Panc1 (cell line): ENCODE measurements at regions not wholly inside any gene's neighbourhood (a gene's known extent, or its start where the extent isn't known, plus 50 kb on each side); places are given as distances from the start of the nearest gene placed in this dataset.

Source experiments
- CTCF ChIP-seq: fragments of 450-650 bp; IDR thresholded peaks from 2 replicates; pipeline ENCODE4 v1.5.1; 2017; ENCODE audit warnings: mild to moderate bottlenecking
- POLR2AphosphoS5 ChIP-seq: IDR thresholded peaks from 2 replicates; pipeline ENCODE4 v1.6.1; 2012; ENCODE audit warnings: mild to moderate bottlenecking, low read depth, low read length, moderate library complexity
- REST ChIP-seq, 2 experiments: IDR thresholded peaks; 2 replicates each; pipeline ENCODE4 v1.6.1; 2011 to 2012; ENCODE audit warnings: low read depth in 2 of 2, control low read depth in 1 of 2, low read length in 1 of 2, mild to moderate bottlenecking in 1 of 2, moderate library complexity in 1 of 2; ENCODE audit not compliant: insufficient read depth in 1 of 2

- TF ChIP-seq CTCF: no peak
- TF ChIP-seq REST (IDR thresholded peaks at IDR 0.05; ENCODE audit: insufficient read depth in 1 of 2, low read depth in 2 of 2, low read length in 1 of 2): no peak
- no peak for TF ChIP-seq POLR2AphosphoS5
Observed at GRCh38 chr5:142253938-142254337, 70.9 kb downstream of the SPRY4 start.
